ENCODE measurements at regions not wholly inside any gene's neighbourhood (a gene's known extent, or its start where the extent isn't known, plus 50 kb on each side); places are given as distances from the start of the nearest gene placed in this dataset.

- Histone ChIP-seq H3K18ac (ENCODE audit: insufficient read length, low read depth, low read length) (no peak overlapping the region), H3T11ph (ENCODE audit: low read length) (no peak overlapping the region), H2BK15ac (ENCODE audit: low read depth, low read length) (no peak overlapping the region), H3K4ac (ENCODE audit: low read depth, low read length) (no peak overlapping the region), H2AFZ (ENCODE audit: low read length) (no peak overlapping the region), H3K23me2 (ENCODE audit: insufficient read length, low read depth, low read length, poor library complexity, severe bottlenecking) (no peaks in the 10 kb centered on the region), H3K79me2 (ENCODE audit: insufficient read depth, low read length) (no peaks in the 10 kb centered on the region), H2BK12ac (ENCODE audit: insufficient read length, low read depth, low read length) (no peak overlapping the region), H4K5ac (ENCODE audit: insufficient read length, low read depth, low read length) (no peak overlapping the region), H3K4me1 (ENCODE audit: insufficient read depth, low read length) (no peaks in the 10 kb centered on the region), H3K4me2 (ENCODE audit: insufficient read depth, insufficient read length, low read length) (no peak overlapping the region), H3K56ac (ENCODE audit: insufficient read length, low read depth, low read length) (no peak overlapping the region), H3K23ac (ENCODE audit: insufficient read length, low read depth, low read length) (no peak overlapping the region), H3K14ac (ENCODE audit: insufficient read depth, low read length) (no peak overlapping the region), H3K9me3 (ENCODE audit: control insufficient read depth, low read depth, low read length) (no peaks in the 10 kb centered on the region), H2AK5ac (ENCODE audit: insufficient read length, low read length) (no peak overlapping the region), H3K27me3 (ENCODE audit: insufficient read depth, low read length) (no peaks in the 10 kb centered on the region), H4K20me1 (ENCODE audit: control insufficient read depth, insufficient read depth, insufficient read length) (no peaks in the 10 kb centered on the region), H3K9ac (ENCODE audit: extremely low read depth, insufficient read length, low read length) (no peak overlapping the region), H2BK20ac (ENCODE audit: low read depth, low read length, poor library complexity, severe bottlenecking) (no peak overlapping the region), H4K8ac (replicated peaks; ENCODE audit: insufficient read length, low read depth, low read length) (no peak overlapping the region), H3K27ac (ENCODE audit: insufficient read length, low read depth, low read length) (no peak overlapping the region), H4K91ac (ENCODE audit: insufficient read length, low read depth, low read length) (no peak overlapping the region), H2BK5ac (ENCODE audit: insufficient read length, low read length) (no peak overlapping the region), H2BK120ac (ENCODE audit: low read depth, low read length, poor library complexity, severe bottlenecking) (no peak overlapping the region), H3K79me1 (ENCODE audit: insufficient read depth, low read depth, low read length, poor library complexity, severe bottlenecking) (no peaks in the 10 kb centered on the region)
- Mint-ChIP-seq H3K36me3 (ENCODE audit: insufficient read depth in 1 of 3, low read depth in 3 of 3) (no peaks in the 10 kb centered on the region), H3K27ac (peak overlapping the region in 1 of 3 experiments; percentile 36; a peak in 1 of 7 replicates), H3K9me3 (no peaks in the 10 kb centered on the region), H3K4me3 (no peak overlapping the region), H3K4me1 (peaks cover 4 to 12% of the 10 kb centered on the region in 2 experiments; a peak in 3 of 4 replicates), H3K27me3 (ENCODE audit: low read depth) (no peaks in the 10 kb centered on the region)
- no CpG with 5 or more reads among the region's 2 CpGs for WGBS (ENCODE audit: extremely low coverage, insufficient read length, low lambda C conversion rate)
- no peak for TF ChIP-seq CTCF (conservative IDR thresholded peaks at IDR 0.05)
- DNase-seq, result no peak
Observed at GRCh38 chr3:188062216-188062615, 91.7 kb upstream of the LPP start.

Measured in H9 (cell line).